ENCODE measurements at regions not wholly inside any gene's neighbourhood (a gene's known extent, or its start where the extent isn't known, plus 50 kb on each side); places are given as distances from the start of the nearest gene placed in this dataset.

GRCh38 chr21:28790335-28790734, 202.3 kb downstream of the LTN1 start:
- peaks cover 0 to 18% (median 2%) of the 10 kb centered on the region in 5 donors for H3K4me1 ChIP-seq (ENCODE audit: control insufficient read depth in 5 of 5, insufficient read depth in 5 of 5, low read length in 5 of 5)
- TF ChIP-seq CTCF (IDR thresholded peaks at IDR 0.05; ENCODE audit: control extremely low read depth, extremely low read depth), result no peak
- H3K36me3 ChIP-seq (ENCODE audit: control insufficient read depth in 4 of 4, insufficient read depth in 4 of 4, low read length in 4 of 4), result no peaks in the 10 kb centered on the region
- ATAC-seq (ENCODE audit: insufficient read depth, low FRiP score) (no peak), DNase-seq (peak in 2 of 3 donors; percentile 24 to 39)
- H3K9me3 ChIP-seq (ENCODE audit: control insufficient read depth in 4 of 4, insufficient read depth in 3 of 4, low read length in 3 of 4), result peaks cover 0 to 1% (median 0%) of the 10 kb centered on the region in 4 donors
- H3K27me3 ChIP-seq (ENCODE audit: control insufficient read depth in 3 of 3, insufficient read depth in 3 of 3, low read length in 2 of 3), result no peaks in the 10 kb centered on the region
- no peak overlapping the region for H3K4me3 ChIP-seq
- H3K27ac ChIP-seq (ENCODE audit: low read depth in 1 of 2, low read length in 1 of 2), result no peak overlapping the region
- no peak overlapping the region for H3K9ac ChIP-seq (ENCODE audit: insufficient read depth in 1 of 2, low read length in 2 of 2)
- WGBS, 2 donors, result 79% methylated on average over 3 of the region's 3 CpGs

- ATAC-seq (ENCODE audit: insufficient read depth, low FRiP score) (no peak), DNase-seq (no peak)
- no peak overlapping the region for H3K4me3 ChIP-seq
- H3K27me3 ChIP-seq (ENCODE audit: control insufficient read depth in 3 of 3, insufficient read depth in 3 of 3, low read length in 2 of 3), result no peaks in the 10 kb centered on the region
- no peak overlapping the region for H3K9ac ChIP-seq (ENCODE audit: insufficient read depth in 1 of 2, low read length in 2 of 2)
- peaks cover 0 to 18% (median 2%) of the 10 kb centered on the region in 5 donors for H3K4me1 ChIP-seq (ENCODE audit: control insufficient read depth in 5 of 5, insufficient read depth in 5 of 5, low read length in 5 of 5)
- H3K9me3 ChIP-seq (ENCODE audit: control insufficient read depth in 4 of 4, insufficient read depth in 3 of 4, low read length in 3 of 4), result peaks cover 0 to 2% (median 0%) of the 10 kb centered on the region in 4 donors
- no peak for TF ChIP-seq CTCF (IDR thresholded peaks at IDR 0.05; ENCODE audit: control extremely low read depth, extremely low read depth)
- WGBS, 2 donors, result 62 to 85% methylated on average over 3 of the region's 3 CpGs
- no peak overlapping the region for H3K27ac ChIP-seq (ENCODE audit: low read depth in 1 of 2, low read length in 1 of 2)
- H3K36me3 ChIP-seq (ENCODE audit: control insufficient read depth in 4 of 4, insufficient read depth in 4 of 4, low read length in 4 of 4), result no peaks in the 10 kb centered on the region
Measured at GRCh38 chr21:28789523-28789922, 203.2 kb downstream of the LTN1 start.

GRCh38 chr21:28788030-28788429, 204.6 kb downstream of the LTN1 start:
- Histone ChIP-seq H3K4me1 (ENCODE audit: control insufficient read depth in 5 of 5, insufficient read depth in 5 of 5, low read length in 5 of 5) (peaks cover 0 to 18% (median 2%) of the 10 kb centered on the region in 5 donors), H3K9ac (ENCODE audit: insufficient read depth in 1 of 2, low read length in 2 of 2) (no peak overlapping the region), H3K4me3 (no peak overlapping the region), H3K9me3 (ENCODE audit: control insufficient read depth in 4 of 4, insufficient read depth in 3 of 4, low read length in 3 of 4) (peaks cover 0 to 4% (median 1%) of the 10 kb centered on the region in 4 donors), H3K36me3 (ENCODE audit: control insufficient read depth in 4 of 4, insufficient read depth in 4 of 4, low read length in 4 of 4) (no peaks in the 10 kb centered on the region), H3K27ac (ENCODE audit: low read depth in 1 of 2, low read length in 1 of 2) (no peak overlapping the region), H3K27me3 (ENCODE audit: control insufficient read depth in 3 of 3, insufficient read depth in 3 of 3, low read length in 2 of 3) (no peaks in the 10 kb centered on the region)
- no peak for TF ChIP-seq CTCF (IDR thresholded peaks at IDR 0.05; ENCODE audit: control extremely low read depth, extremely low read depth)
- WGBS, 2 donors, result 95 to 96% methylated on average over 6 of the region's 6 CpGs
- ATAC-seq (ENCODE audit: insufficient read depth, low FRiP score) (no peak), DNase-seq (no peak)

- WGBS, 2 donors, result 96 to 97% methylated on average over 32 of the region's 32 CpGs
- Histone ChIP-seq H3K4me1 (ENCODE audit: control insufficient read depth in 5 of 5, insufficient read depth in 5 of 5, low read length in 5 of 5) (peaks cover 0 to 4% (median 0%) of the 10 kb centered on the region in 5 donors), H3K9me3 (ENCODE audit: control insufficient read depth in 4 of 4, insufficient read depth in 3 of 4, low read length in 3 of 4) (peaks cover 0 to 4% (median 1%) of the 10 kb centered on the region in 4 donors), H3K27ac (ENCODE audit: low read depth in 1 of 2, low read length in 1 of 2) (no peak overlapping the region), H3K36me3 (ENCODE audit: control insufficient read depth in 4 of 4, insufficient read depth in 4 of 4, low read length in 4 of 4) (no peaks in the 10 kb centered on the region), H3K27me3 (ENCODE audit: control insufficient read depth in 3 of 3, insufficient read depth in 3 of 3, low read length in 2 of 3) (no peaks in the 10 kb centered on the region), H3K4me3 (no peak overlapping the region), H3K9ac (ENCODE audit: insufficient read depth in 1 of 2, low read length in 2 of 2) (no peak overlapping the region)
- ATAC-seq (ENCODE audit: insufficient read depth, low FRiP score), result no peak
- DNase-seq, result no peak
- TF ChIP-seq CTCF (IDR thresholded peaks at IDR 0.05; ENCODE audit: control extremely low read depth, extremely low read depth), result no peak
Measured at GRCh38 chr21:28783641-28784185, 209.0 kb downstream of the LTN1 start.

Data from lung (tissue), 11 donors.